ENCODE measurements at regions not wholly inside any gene's neighbourhood (a gene's known extent, or its start where the extent isn't known, plus 50 kb on each side); places are given as distances from the start of the nearest gene placed in this dataset.

- Mint-ChIP-seq H3K36me3 (ENCODE audit: insufficient read depth) (no peaks in the 10 kb centered on the region), H3K27me3 (peaks cover 3% of the 10 kb centered on the region), H3K27ac (no peak overlapping the region), H3K4me3 (ENCODE audit: low read depth) (no peak overlapping the region), H3K9me3 (ENCODE audit: low read depth) (no peaks in the 10 kb centered on the region), H3K4me1 (ENCODE audit: low read depth) (no peaks in the 10 kb centered on the region)
- DNase-seq (ENCODE audit: low spot score, unreplicated experiment), result no peak
- TF ChIP-seq CTCF (IDR thresholded peaks at IDR 0.05; ENCODE audit: unreplicated experiment), result no peak
Observed at GRCh38 chr5:79878136-79878679, 112.9 kb downstream of the MTX3 start.

GRCh38 chr5:79876456-79876855, 114.6 kb downstream of the MTX3 start:
- no peak overlapping the region for H3K4me3 Mint-ChIP-seq (ENCODE audit: low read depth)
- no peaks in the 10 kb centered on the region for H3K36me3 Mint-ChIP-seq (ENCODE audit: insufficient read depth)
- H3K9me3 Mint-ChIP-seq (ENCODE audit: low read depth), result no peaks in the 10 kb centered on the region
- DNase-seq (ENCODE audit: low spot score, unreplicated experiment), result no peak
- no peak overlapping the region for H3K27ac Mint-ChIP-seq
- no peaks in the 10 kb centered on the region for H3K27me3 Mint-ChIP-seq
- no peak for TF ChIP-seq CTCF (IDR thresholded peaks at IDR 0.05; ENCODE audit: unreplicated experiment)
- H3K4me1 Mint-ChIP-seq (ENCODE audit: low read depth), result no peaks in the 10 kb centered on the region

GRCh38 chr5:79875230-79875629, 115.8 kb downstream of the MTX3 start:
- no peak for TF ChIP-seq CTCF (IDR thresholded peaks at IDR 0.05; ENCODE audit: unreplicated experiment)
- Mint-ChIP-seq H3K9me3 (ENCODE audit: low read depth) (no peaks in the 10 kb centered on the region), H3K27me3 (peaks cover 1% of the 10 kb centered on the region), H3K27ac (no peak overlapping the region), H3K4me1 (ENCODE audit: low read depth) (no peaks in the 10 kb centered on the region), H3K4me3 (ENCODE audit: low read depth) (no peak overlapping the region), H3K36me3 (ENCODE audit: insufficient read depth) (no peaks in the 10 kb centered on the region)
- DNase-seq (ENCODE audit: low spot score, unreplicated experiment), result no peak

GRCh38 chr5:79873187-79873586, 117.9 kb downstream of the MTX3 start:
- Mint-ChIP-seq H3K4me3 (ENCODE audit: low read depth) (no peak overlapping the region), H3K36me3 (ENCODE audit: insufficient read depth) (no peaks in the 10 kb centered on the region), H3K27me3 (peaks cover 3% of the 10 kb centered on the region), H3K9me3 (ENCODE audit: low read depth) (no peaks in the 10 kb centered on the region), H3K4me1 (ENCODE audit: low read depth) (no peaks in the 10 kb centered on the region), H3K27ac (no peak overlapping the region)
- TF ChIP-seq CTCF (IDR thresholded peaks at IDR 0.05; ENCODE audit: unreplicated experiment), result no peak
- DNase-seq (ENCODE audit: low spot score, unreplicated experiment), result no peak

GRCh38 chr5:79872291-79872690, 118.8 kb downstream of the MTX3 start:
- Mint-ChIP-seq H3K4me3 (ENCODE audit: low read depth) (no peak overlapping the region), H3K4me1 (ENCODE audit: low read depth) (no peaks in the 10 kb centered on the region), H3K27ac (no peak overlapping the region), H3K27me3 (peaks cover 3% of the 10 kb centered on the region), H3K9me3 (ENCODE audit: low read depth) (no peaks in the 10 kb centered on the region), H3K36me3 (ENCODE audit: insufficient read depth) (no peaks in the 10 kb centered on the region)
- no peak for TF ChIP-seq CTCF (IDR thresholded peaks at IDR 0.05; ENCODE audit: unreplicated experiment)
- DNase-seq (ENCODE audit: low spot score, unreplicated experiment), result no peak

All from progenitor cell of endocrine pancreas (in vitro differentiated cells).